ENCODE measurements at regions not wholly inside any gene's neighbourhood (a gene's known extent, or its start where the extent isn't known, plus 50 kb on each side); places are given as distances from the start of the nearest gene placed in this dataset.

- TF ChIP-seq, protein P1, sequence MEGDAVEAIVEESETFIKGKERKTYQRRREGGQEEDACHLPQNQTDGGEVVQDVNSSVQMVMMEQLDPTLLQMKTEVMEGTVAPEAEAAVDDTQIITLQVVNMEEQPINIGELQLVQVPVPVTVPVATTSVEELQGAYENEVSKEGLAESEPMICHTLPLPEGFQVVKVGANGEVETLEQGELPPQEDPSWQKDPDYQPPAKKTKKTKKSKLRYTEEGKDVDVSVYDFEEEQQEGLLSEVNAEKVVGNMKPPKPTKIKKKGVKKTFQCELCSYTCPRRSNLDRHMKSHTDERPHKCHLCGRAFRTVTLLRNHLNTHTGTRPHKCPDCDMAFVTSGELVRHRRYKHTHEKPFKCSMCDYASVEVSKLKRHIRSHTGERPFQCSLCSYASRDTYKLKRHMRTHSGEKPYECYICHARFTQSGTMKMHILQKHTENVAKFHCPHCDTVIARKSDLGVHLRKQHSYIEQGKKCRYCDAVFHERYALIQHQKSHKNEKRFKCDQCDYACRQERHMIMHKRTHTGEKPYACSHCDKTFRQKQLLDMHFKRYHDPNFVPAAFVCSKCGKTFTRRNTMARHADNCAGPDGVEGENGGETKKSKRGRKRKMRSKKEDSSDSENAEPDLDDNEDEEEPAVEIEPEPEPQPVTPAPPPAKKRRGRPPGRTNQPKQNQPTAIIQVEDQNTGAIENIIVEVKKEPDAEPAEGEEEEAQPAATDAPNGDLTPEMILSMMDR (IDR thresholded peaks at IDR 0.05) = no peak
- no peak for TF ChIP-seq POLR2A (IDR thresholded peaks at IDR 0.05)
Observed at GRCh38 chr18:72973841-72974240, 106.1 kb upstream of the NETO1 start.
